Uterus (tissue), 3 donors: ENCODE measurements at regions not wholly inside any gene's neighbourhood (a gene's known extent, or its start where the extent isn't known, plus 50 kb on each side); places are given as distances from the start of the nearest gene placed in this dataset.
"Not testable (repeated sequence)": the region's sequence is repeated elsewhere in the genome, so short reads cannot be mapped to it uniquely, and the experiment has no call there.

ENCODE experiments used
- DNase-seq, 2 donors: peaks; one replicate each; pipeline ENCODE4 v3.0.0-alpha.2; 2019 to 2020
- H3K27ac ChIP-seq, 2 donors: fragments of 200-600 bp; sonication (generic); 1 replicate in 1 of 2; 2 replicates in 1 of 2; pipeline ENCODE4 v1.5.1; 2016 to 2018
- H3K27me3 ChIP-seq, 2 donors: fragments of 200-600 bp; sonication (generic); one replicate each; pipeline ENCODE4 v1.5.1; 2018 to 2019; ENCODE audit warnings: control low read depth in 1 of 2
- H3K36me3 ChIP-seq, 2 donors: fragments of 200-600 bp; sonication (generic); one replicate each; pipeline ENCODE4 v1.5.1; 2019; ENCODE audit warnings: control low read depth in 1 of 2
- H3K4me1 ChIP-seq, 2 donors: fragments of 200-600 bp; sonication (generic); one replicate each; pipeline ENCODE4 v1.5.1; 2018 to 2019; ENCODE audit warnings: control low read depth in 1 of 2
- H3K4me3 ChIP-seq, 2 donors: fragments of 200-600 bp; sonication (generic); 1 replicate in 1 of 2; 2 replicates in 1 of 2; pipeline ENCODE4 v1.5.1; 2018 to 2019; ENCODE audit warnings: mild to moderate bottlenecking in 1 of 2
- H3K9me3 ChIP-seq, 2 donors: fragments of 200-600 bp; sonication (generic); one replicate each; pipeline ENCODE4 v1.5.1; 2019; ENCODE audit warnings: control low read depth in 1 of 2
- CTCF ChIP-seq, 4 experiments: fragments of 200-600 bp in 2 of 4; fragments of 450-650 bp in 2 of 4; sonication (generic) in 2 of 4; IDR thresholded peaks; one replicate each; pipeline ENCODE4 v1.5.1; 2016 to 2019; ENCODE audit warnings: antibody characterized with exemption in 4 of 4, mild to moderate bottlenecking in 2 of 4, moderate library complexity in 1 of 4
- POLR2A ChIP-seq, 2 donors: fragments of 450-650 bp; IDR thresholded peaks; one replicate each; pipeline ENCODE4 v1.6.1; 2016; ENCODE audit warnings: antibody characterized with exemption in 2 of 2, mild to moderate bottlenecking in 1 of 2, moderate library complexity in 1 of 2
- intact Hi-C: fragments of 100-400 bp; cut with DNase I; formaldehyde crosslinking; loops from one replicate; pipeline ENCODE4 v1.15.1; 2023; ENCODE audit warnings: low total_unique reads
- donor health status: DM: yes; HTN: yes; CAD: no.

- Histone ChIP-seq H3K9me3 (no peaks in the 10 kb centered on the region), H3K27me3 (no peaks in the 10 kb centered on the region), H3K4me3 (no peak overlapping the region), H3K27ac (no peak overlapping the region), H3K36me3 (no peaks in the 10 kb centered on the region), H3K4me1 (no peaks in the 10 kb centered on the region)
- intact Hi-C loops = no loop called here
- DNase-seq = no peak
- TF ChIP-seq CTCF (IDR thresholded peaks at IDR 0.05) (no peak), POLR2A (IDR thresholded peaks at IDR 0.05) (no peak)
Observed at GRCh38 chr3:67244130-67244529, 246.0 kb downstream of the KBTBD8 start.

DNA sequence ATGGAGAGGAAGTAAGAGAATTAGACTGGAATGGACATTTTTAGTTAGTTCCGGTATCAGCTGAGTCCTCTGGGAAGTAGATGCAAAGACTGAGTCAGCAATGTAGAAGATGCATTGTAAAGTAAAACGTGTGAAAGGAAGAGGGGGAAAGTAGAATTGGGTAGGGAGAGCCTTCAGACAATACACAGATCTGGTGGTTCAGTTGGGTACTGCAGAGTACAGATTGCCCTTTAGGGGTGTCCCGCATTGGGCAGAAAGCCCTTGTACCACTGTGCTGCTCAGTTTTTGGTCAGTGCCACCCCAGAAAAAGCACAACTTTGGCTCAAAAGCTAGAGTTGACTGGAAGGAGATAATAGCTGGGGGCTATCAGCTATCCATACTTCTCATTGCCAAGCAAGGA is 247.4 kb downstream of the KBTBD8 start:
- H3K27me3 ChIP-seq = no peaks in the 10 kb centered on the region
- DNase-seq = no peak
- intact Hi-C loops = no loop called here
- H3K4me3 ChIP-seq = no peak overlapping the region
- H3K9me3 ChIP-seq = no peaks in the 10 kb centered on the region
- H3K36me3 ChIP-seq = no peaks in the 10 kb centered on the region
- H3K4me1 ChIP-seq = no peaks in the 10 kb centered on the region
- H3K27ac ChIP-seq = no peak overlapping the region
- TF ChIP-seq POLR2A (IDR thresholded peaks at IDR 0.05) = no peak
- no peak for TF ChIP-seq CTCF (IDR thresholded peaks at IDR 0.05)

- Histone ChIP-seq H3K27ac (no peak overlapping the region), H3K36me3 (no peaks in the 10 kb centered on the region), H3K9me3 (no peaks in the 10 kb centered on the region), H3K4me3 (no peak overlapping the region), H3K27me3 (no peaks in the 10 kb centered on the region), H3K4me1 (no peaks in the 10 kb centered on the region)
- no peak for DNase-seq
- TF ChIP-seq POLR2A (IDR thresholded peaks at IDR 0.05) (no peak), CTCF (IDR thresholded peaks at IDR 0.05) (no peak)
- intact Hi-C loops = no loop called here
Observed at GRCh38 chr3:67248726-67249125, 250.6 kb downstream of the KBTBD8 start.

GRCh38 chr3:67252906-67253305 is 254.8 kb downstream of the KBTBD8 start:
- H3K4me3 ChIP-seq, intact Hi-C loops, H3K9me3 ChIP-seq, H3K27me3 ChIP-seq, H3K36me3 ChIP-seq, H3K27ac ChIP-seq, DNase-seq, H3K4me1 ChIP-seq: not testable (repeated sequence)

- Histone ChIP-seq H3K27ac (no peak overlapping the region), H3K9me3 (no peaks in the 10 kb centered on the region), H3K36me3 (no peaks in the 10 kb centered on the region), H3K27me3 (no peaks in the 10 kb centered on the region), H3K4me3 (no peak overlapping the region), H3K4me1 (no peaks in the 10 kb centered on the region)
- DNase-seq = no peak
- TF ChIP-seq CTCF (IDR thresholded peaks at IDR 0.05) = no peak
- no peak for TF ChIP-seq POLR2A (IDR thresholded peaks at IDR 0.05)
- intact Hi-C loops = no loop called here
Observed at GRCh38 chr3:67278015-67278618, 280.0 kb downstream of the KBTBD8 start.

DNA sequence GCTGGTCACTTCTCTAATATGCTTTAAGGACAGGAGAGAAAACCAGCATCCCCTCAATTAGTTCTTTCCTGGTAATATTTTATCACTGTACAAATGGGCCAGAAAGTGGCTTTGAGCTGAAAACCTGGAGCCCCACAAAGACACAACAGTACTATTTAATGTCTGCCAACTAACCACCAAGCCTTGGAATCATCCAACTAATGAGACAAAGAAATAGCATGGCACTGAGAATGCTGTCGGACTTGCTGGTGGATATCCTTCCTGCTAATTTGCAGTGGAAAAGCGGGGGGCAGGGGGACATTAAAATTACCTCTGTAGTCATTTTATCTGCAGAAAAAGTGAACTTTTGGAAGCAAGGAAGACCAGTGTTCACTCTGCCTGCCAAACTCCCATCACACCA is 288.5 kb downstream of the KBTBD8 start:
- DNase-seq = no peak
- Histone ChIP-seq H3K27me3 (no peaks in the 10 kb centered on the region), H3K9me3 (no peaks in the 10 kb centered on the region), H3K4me3 (no peak overlapping the region), H3K4me1 (no peaks in the 10 kb centered on the region), H3K36me3 (no peaks in the 10 kb centered on the region), H3K27ac (no peak overlapping the region)
- TF ChIP-seq POLR2A (IDR thresholded peaks at IDR 0.05) = no peak
- TF ChIP-seq CTCF (IDR thresholded peaks at IDR 0.05) = no peak
- intact Hi-C loops = no loop called here
